GM19035 (cell line): ENCODE measurements at regions not wholly inside any gene's neighbourhood (a gene's known extent, or its start where the extent isn't known, plus 50 kb on each side); places are given as distances from the start of the nearest gene placed in this dataset.

Source experiments
- ATAC-seq: cut with Tn5 transposase; IDR thresholded peaks from one replicate; pipeline ENCODE4 v1.9.1; 2021; ENCODE audit not compliant: unreplicated experiment

DNA sequence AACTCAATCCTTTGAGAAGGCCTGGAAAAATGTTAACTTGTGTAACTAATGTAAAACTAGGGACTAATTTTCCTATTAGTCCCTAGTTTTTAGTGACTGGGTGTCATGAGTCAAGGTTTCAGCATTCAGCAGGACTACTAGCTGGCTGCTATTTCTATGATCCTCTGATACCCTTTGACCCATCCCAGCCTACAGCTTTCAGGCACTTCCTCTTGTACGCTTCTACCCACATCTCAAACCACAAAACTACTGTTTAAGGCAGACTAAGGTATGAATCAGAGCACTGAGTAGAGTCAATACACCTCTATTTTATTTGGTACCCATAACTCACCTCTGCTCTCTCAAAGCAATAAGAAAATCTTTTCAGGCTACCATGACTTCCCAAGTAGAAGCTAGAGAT lies 809.6 kb downstream of the PDHA2 start:
- no peak for ATAC-seq

- no peak for ATAC-seq
Measured at GRCh38 chr4:96652158-96652557, 812.3 kb downstream of the PDHA2 start.

DNA sequence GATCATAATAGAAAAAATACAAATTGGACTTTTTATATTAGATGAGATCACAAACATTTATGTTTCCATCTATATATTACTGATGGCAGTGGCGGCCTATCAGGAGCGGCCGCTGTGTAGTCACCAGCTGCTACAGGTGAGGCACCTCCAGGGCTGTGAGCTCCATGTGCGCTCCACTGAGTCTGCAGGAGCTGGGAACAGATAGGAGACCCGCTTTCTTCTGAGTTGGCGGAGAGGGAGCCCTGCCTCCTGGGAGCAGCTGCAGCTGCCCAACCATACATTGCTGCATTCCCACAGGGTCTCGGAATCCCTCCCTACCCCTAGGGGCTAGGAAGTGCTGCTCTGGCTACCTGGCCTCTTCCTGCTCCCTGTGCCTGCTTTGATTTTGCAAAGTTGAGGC lies 812.9 kb downstream of the PDHA2 start:
- no peak for ATAC-seq

DNA sequence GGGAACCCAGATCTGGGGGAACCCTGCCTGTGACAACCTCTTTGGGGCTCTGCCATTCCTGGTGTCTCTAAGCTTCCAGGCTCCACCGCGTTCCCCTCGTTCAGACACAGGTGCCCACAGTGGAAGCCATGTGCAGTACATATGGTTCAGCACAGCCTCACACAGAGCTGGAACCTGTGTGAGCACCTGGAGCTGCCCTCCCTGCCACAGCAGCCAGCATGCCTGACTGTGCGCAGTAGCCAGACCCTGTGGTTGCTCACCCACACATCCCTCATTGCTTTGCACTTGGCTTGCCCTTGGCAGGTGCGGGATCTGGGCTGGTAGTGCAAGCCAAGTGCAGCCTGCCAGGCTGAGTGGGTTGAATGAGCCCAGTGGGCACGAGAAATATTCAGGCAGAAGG lies 814.2 kb downstream of the PDHA2 start:
- no peak for ATAC-seq

GRCh38 chr4:96670381-96670780 lies 830.5 kb downstream of the PDHA2 start:
- ATAC-seq: no peak

DNA sequence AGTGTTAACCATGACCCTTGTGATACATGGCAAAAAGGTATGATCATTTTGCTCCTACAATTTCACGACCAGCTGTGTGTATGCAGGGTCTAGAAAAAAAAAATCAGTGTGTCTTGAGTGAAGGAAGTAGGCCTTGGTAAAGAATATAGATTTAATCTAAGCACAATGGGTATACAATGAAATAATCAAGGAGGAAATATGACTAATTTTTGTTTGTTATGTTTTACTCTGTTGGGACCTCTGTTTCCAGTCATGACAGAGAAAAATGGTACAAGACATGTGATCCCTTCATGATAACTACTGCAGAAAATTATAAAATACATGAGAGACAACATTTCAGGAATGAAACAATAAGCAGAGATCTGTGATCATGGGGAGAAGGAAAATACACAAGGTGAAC lies 835.5 kb downstream of the PDHA2 start:
- no peak for ATAC-seq

GRCh38 chr4:96675896-96676295 lies 836.0 kb downstream of the PDHA2 start:
- no peak for ATAC-seq

DNA sequence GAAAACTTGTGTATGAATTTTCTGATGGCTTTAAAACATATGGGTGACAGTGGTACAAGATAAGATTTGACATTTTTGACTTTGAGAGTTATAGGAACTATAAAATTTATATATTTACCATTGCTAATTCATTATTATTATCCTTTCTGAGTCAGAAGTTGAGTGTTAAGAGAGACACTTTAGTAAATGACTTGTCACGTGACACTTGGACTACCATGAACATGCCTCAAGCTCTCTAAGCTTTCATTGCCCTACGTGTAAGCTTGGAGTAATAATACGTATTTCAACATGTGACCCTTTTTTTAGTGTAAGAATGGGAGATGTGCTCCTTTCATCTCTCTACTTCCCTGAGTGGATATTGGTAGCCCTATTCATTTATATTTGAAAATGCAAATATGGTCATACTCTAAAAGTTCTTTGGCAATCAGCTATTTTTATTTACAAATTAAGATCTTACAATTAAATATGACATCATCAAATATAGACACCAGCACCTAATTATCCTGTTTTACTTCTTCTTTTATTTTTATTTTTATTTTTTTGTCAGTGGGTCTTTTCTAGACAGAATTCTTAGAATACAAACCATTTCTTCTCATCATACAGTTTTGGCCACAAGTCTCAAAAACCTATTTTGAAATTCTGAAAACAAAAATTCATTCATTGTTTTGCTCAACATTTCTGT lies 837.0 kb downstream of the PDHA2 start:
- ATAC-seq: no peak

- ATAC-seq: no peak
Measured at GRCh38 chr4:96677499-96677898, 837.6 kb downstream of the PDHA2 start.

DNA sequence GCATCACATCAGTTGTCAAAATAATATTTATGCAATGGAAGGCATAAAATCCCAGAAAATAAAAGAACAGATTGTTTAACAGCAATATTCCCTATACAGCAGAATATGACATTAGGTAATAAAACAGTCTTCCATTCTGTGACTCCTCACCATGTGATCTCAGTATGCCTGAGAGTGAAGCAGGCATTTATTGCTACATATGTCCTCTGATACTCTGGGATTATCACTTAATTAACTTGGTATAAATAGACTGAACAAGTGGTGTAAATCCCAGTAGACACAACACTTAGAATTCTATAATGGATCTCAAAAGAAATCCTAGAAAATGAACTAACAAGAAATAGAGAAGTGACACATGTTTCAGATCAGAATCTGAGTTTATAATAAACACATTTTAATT lies 841.3 kb downstream of the PDHA2 start:
- no peak for ATAC-seq

- ATAC-seq: no peak
Measured at GRCh38 chr4:96685691-96686090, 845.8 kb downstream of the PDHA2 start.

DNA sequence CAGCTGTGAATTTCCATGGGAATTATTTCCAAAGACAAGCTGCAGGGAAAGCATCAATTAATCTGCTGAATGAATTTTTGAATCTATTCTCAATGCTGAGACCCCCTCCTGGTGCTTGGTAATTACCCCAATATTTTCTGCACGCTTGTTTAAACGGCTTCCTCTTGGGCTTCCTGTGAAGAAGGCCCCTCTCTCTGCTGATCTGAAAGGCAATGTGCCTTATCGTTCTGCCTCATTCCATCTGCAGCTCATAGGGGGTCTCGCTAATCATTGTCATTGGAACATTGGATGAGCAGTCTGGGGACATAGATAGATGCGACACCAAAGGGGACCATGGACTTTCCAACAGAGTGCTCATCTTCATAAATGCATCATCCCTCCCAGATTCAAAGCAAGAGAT lies 851.6 kb downstream of the PDHA2 start:
- no peak for ATAC-seq

DNA sequence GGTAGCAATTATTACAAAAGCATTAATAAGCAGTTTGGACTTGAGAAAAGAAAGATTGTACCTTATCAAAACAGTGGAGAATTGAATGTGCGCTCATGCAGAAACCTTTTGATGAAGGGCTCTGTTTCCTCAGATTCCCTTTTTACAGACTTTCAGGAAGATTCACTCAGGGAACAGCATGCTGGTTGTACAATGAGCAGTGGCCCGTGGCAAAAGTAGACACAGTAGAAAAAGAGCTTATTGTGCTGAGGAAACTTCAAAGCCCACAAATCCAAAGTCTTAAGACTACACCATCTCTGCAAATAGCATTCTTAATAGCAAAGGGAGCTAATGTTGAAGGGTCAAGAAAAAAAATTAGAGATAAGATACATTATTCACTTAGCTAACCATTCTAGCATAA lies 858.9 kb downstream of the PDHA2 start:
- no peak for ATAC-seq

GRCh38 chr4:96703265-96703664 lies 863.4 kb downstream of the PDHA2 start:
- no peak for ATAC-seq

- ATAC-seq: no peak
Measured at GRCh38 chr4:96708766-96709165, 868.9 kb downstream of the PDHA2 start.

GRCh38 chr4:96713271-96713850 lies 873.5 kb downstream of the PDHA2 start:
- no peak for ATAC-seq

- no peak for ATAC-seq
Measured at GRCh38 chr4:96729641-96730040, 889.7 kb downstream of the PDHA2 start.

- ATAC-seq: no peak
Measured at GRCh38 chr4:96730432-96730831, 890.5 kb downstream of the PDHA2 start.

GRCh38 chr4:96736352-96736889 lies 896.5 kb downstream of the PDHA2 start:
- ATAC-seq: no peak

DNA sequence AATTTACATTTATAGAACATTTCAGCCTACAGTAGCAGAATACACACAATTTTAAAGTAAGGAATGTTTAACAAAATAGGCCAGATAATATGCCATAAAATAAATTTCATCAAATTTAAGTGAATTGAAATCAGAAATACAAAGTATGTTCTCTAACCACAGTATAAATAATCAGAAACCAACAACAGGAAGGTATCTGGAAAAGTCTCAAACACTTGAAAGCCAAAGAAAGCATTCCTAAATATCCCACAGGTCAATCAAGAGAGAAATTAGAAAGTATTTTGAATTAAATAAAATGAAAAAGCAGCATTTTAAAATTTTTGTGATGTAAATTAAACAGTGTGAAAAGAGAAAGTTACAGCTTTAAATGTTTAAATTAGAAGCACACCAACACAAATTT lies 899.2 kb downstream of the PDHA2 start:
- ATAC-seq: no peak

- no peak for ATAC-seq
Measured at GRCh38 chr4:96742332-96743014, 902.6 kb downstream of the PDHA2 start.

DNA sequence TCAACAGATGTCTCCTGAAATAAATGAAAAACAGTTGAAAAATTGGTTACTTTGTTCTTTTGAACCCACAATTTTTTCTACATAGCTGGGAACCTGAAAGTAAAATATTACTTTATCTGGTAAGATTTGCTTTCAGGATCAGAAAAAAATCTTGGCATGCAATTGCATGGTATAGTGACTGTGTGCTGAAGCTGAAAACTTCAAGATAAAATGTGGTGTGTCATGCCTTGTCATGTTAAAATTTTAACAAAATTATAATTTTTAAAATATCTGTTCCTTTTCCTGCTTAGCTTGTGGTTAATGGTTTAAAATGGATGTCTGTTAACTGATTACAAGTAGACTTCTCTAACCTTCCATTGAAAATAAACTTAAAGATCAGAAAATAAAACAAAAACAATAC lies 904.8 kb downstream of the PDHA2 start:
- no peak for ATAC-seq
